ENCODE measurements at regions not wholly inside any gene's neighbourhood (a gene's known extent, or its start where the extent isn't known, plus 50 kb on each side); places are given as distances from the start of the nearest gene placed in this dataset.

DNA sequence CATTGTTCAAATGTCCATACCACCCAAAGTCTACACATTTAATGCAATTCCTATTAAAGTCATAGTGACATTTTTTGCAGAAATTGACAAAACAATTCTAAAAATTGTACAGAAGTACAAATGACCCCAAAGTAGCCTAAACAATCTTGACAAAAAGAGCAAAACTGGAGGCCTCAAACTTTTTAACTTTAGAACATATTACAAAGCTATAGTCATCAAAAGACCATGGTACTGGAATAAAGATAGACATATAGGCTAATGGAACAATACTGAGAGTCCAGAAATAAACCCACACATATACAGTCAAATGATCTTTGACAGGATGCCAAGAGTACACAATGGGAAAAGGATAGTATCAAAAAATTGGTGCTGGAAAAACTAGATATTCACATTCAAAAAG lies 213.2 kb upstream of the SAMSN1 start:
- H3K27me3 ChIP-seq, result no peaks in the 10 kb centered on the region
- no peak overlapping the region for H3K4me3 ChIP-seq
- no peak overlapping the region for H3K27ac ChIP-seq
- DNase-seq (ENCODE audit: low spot score), result no peak
- TF ChIP-seq, protein P1, sequence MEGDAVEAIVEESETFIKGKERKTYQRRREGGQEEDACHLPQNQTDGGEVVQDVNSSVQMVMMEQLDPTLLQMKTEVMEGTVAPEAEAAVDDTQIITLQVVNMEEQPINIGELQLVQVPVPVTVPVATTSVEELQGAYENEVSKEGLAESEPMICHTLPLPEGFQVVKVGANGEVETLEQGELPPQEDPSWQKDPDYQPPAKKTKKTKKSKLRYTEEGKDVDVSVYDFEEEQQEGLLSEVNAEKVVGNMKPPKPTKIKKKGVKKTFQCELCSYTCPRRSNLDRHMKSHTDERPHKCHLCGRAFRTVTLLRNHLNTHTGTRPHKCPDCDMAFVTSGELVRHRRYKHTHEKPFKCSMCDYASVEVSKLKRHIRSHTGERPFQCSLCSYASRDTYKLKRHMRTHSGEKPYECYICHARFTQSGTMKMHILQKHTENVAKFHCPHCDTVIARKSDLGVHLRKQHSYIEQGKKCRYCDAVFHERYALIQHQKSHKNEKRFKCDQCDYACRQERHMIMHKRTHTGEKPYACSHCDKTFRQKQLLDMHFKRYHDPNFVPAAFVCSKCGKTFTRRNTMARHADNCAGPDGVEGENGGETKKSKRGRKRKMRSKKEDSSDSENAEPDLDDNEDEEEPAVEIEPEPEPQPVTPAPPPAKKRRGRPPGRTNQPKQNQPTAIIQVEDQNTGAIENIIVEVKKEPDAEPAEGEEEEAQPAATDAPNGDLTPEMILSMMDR (IDR thresholded peaks at IDR 0.05), result no peak
- H3K36me3 ChIP-seq, result no peaks in the 10 kb centered on the region
- H3K4me1 ChIP-seq, result no peaks in the 10 kb centered on the region
- no peaks in the 10 kb centered on the region for H3K9me3 ChIP-seq

DNA sequence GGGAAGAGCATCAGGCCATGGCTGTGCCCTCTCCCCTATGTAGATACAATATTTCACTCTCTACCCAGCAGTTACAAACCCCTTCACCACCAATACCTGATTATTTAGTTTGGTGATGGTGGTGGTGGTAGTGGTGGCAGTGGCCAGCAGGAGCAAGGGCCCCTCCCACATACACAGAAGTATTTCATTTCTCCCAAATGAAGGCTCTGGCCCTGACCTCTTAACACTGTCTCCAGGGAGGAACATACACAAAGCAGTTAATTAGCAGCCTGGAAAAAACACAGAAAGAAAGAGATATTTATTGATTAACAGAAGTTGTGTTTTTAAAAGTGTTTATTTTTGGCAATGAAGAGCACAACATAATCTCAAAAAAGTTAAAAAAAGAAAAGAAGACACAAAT lies 212.7 kb upstream of the SAMSN1 start:
- Histone ChIP-seq H3K4me1 (no peaks in the 10 kb centered on the region), H3K4me3 (no peak overlapping the region), H3K27ac (no peak overlapping the region), H3K36me3 (no peaks in the 10 kb centered on the region), H3K9me3 (no peaks in the 10 kb centered on the region), H3K27me3 (no peaks in the 10 kb centered on the region)
- TF ChIP-seq, protein P1 (IDR thresholded peaks at IDR 0.05), result no peak
- no peak for DNase-seq (ENCODE audit: low spot score)

DNA sequence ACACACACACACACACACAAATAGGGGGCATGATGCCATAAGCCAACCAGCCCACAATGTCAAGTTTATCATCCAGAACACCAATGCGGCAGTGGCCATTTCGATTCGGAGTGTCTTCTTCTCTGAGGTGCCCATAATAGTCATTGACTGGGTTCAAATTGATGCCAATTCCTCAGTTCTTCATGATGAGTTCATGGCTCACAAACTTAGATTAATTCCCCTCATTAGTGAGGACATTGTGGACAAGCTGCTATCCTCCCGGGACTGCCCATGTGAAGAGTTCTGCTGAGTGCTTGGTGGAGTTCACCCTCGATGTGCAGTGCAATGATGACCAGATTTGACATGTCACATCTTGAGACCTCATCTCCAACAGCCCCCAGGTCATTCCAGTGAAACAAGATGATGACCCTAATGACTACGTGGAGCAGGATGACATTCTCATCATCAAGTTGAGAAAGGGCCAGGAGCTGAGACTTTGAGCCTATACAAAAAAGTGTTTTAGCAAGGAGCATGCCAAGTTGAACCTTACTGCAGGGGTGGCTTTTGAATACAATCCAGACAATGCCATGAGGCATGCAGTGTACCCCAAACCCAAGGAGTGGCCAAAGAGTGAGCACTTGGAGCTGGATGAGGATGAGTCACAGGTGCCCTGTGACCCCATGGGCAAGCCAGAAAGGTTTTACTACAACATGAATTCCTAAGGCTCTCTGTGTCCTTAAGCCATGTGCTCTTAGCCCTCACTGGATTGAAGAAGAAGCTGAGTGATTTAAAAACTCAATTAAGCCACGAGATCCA lies 211.6 kb upstream of the SAMSN1 start:
- H3K27ac ChIP-seq, result no peak overlapping the region
- no peak overlapping the region for H3K4me3 ChIP-seq
- TF ChIP-seq, protein P1 (IDR thresholded peaks at IDR 0.05), result no peak
- H3K4me1 ChIP-seq, result no peaks in the 10 kb centered on the region
- no peaks in the 10 kb centered on the region for H3K9me3 ChIP-seq
- no peak for DNase-seq (ENCODE audit: low spot score)
- H3K36me3 ChIP-seq, result no peaks in the 10 kb centered on the region
- no peaks in the 10 kb centered on the region for H3K27me3 ChIP-seq

DNA sequence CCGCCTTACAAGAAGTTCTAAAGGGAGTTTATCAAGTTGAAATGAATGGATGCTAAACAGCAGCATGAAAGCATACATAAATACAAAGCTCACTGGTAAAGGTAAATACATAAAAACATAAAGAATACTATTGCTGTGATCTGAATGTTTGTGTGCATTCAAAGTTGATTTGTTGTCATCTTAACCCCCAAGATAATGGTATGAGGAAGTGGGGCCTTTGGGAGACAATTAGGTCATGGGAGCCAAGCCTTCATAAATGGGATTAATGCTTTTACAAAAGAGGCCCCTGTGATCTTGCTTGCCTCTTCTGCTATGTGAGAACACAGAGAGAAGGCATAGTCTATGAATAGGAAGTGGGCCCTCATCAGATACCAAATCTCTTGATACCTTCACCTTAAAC lies 209.0 kb upstream of the SAMSN1 start:
- TF ChIP-seq, protein P1 (IDR thresholded peaks at IDR 0.05), result no peak
- DNase-seq (ENCODE audit: low spot score), result no peak
- H3K4me1 ChIP-seq, result no peaks in the 10 kb centered on the region
- H3K4me3 ChIP-seq, result no peak overlapping the region
- H3K9me3 ChIP-seq, result no peaks in the 10 kb centered on the region
- H3K27me3 ChIP-seq, result no peaks in the 10 kb centered on the region
- no peaks in the 10 kb centered on the region for H3K36me3 ChIP-seq
- no peak overlapping the region for H3K27ac ChIP-seq

DNA sequence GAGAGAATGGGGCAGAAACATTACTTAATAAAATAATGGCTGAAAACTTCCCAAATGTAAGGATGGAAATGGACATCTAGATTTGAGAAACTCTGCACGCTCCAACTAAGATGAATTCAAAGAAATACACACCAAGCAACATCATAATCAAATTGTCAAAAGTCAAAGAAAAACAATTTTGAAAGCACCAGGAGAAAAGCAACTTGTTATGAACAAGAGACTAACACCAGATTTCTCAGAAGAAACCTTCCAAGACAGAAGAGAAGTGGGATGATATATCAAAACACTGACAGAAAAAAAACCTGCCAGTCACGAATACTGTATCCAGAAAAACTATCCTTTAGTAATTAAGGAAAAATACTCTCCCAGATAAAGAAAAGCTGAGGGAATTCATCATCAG lies 208.6 kb upstream of the SAMSN1 start:
- H3K9me3 ChIP-seq, result no peaks in the 10 kb centered on the region
- no peak overlapping the region for H3K27ac ChIP-seq
- no peaks in the 10 kb centered on the region for H3K4me1 ChIP-seq
- DNase-seq (ENCODE audit: low spot score), result no peak
- no peaks in the 10 kb centered on the region for H3K27me3 ChIP-seq
- no peak overlapping the region for H3K4me3 ChIP-seq
- TF ChIP-seq, protein P1 (IDR thresholded peaks at IDR 0.05), result no peak
- H3K36me3 ChIP-seq, result no peaks in the 10 kb centered on the region

DNA sequence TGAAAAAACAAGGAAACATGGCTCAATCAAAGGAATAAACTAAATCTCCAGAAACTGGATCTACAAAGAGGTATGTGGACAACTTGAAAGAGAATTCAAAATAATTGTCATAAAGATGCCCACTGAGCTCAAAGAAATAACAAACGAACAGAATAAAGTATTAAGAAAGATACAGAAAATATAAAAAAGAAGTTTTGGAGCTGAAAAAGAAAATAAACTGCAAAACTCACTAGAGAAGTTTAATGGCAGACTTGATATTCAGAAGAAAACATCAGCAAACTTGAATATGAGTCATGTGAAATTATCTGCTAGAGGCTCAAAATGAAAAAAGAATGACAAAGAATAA lies 208.1 kb upstream of the SAMSN1 start:
- H3K4me3 ChIP-seq, result no peak overlapping the region
- H3K9me3 ChIP-seq, result no peaks in the 10 kb centered on the region
- no peaks in the 10 kb centered on the region for H3K36me3 ChIP-seq
- H3K27me3 ChIP-seq, result no peaks in the 10 kb centered on the region
- H3K27ac ChIP-seq, result no peak overlapping the region
- H3K4me1 ChIP-seq, result no peaks in the 10 kb centered on the region
- no peak for DNase-seq (ENCODE audit: low spot score)
- TF ChIP-seq, protein P1 (IDR thresholded peaks at IDR 0.05), result no peak
